Fibroblast of lung (primary cell): ENCODE measurements at regions not wholly inside any gene's neighbourhood (a gene's known extent, or its start where the extent isn't known, plus 50 kb on each side); places are given as distances from the start of the nearest gene placed in this dataset.

Source experiments
- CTCF ChIP-seq, 2 donors: IDR thresholded peaks in 1 of 2; conservative IDR thresholded peaks in 1 of 2; 1 replicate in 1 of 2; 2 replicates in 1 of 2; pipeline ENCODE4 v1.5.1; 2011 to 2012; ENCODE audit warnings: low read length in 2 of 2, control low read depth in 1 of 2, inconsistent platforms in 1 of 2, low read depth in 1 of 2, mild to moderate bottlenecking in 1 of 2
- EZH2 ChIP-seq: IDR thresholded peaks from 2 replicates; pipeline ENCODE4 v1.5.1; 2012; ENCODE audit warnings: low read length, control low read depth, mild to moderate bottlenecking; ENCODE audit errors: missing control alignments

- TF ChIP-seq CTCF (conservative IDR thresholded peaks at IDR 0.05 in 1 of 2, IDR thresholded peaks at IDR 0.05 in 1 of 2; ENCODE audit: low read depth in 1 of 2, low read length in 2 of 2): no peak
- no peak for TF ChIP-seq EZH2
These were observed 519.3 kb downstream of the NOVA1 start for GRCh38 chr14:26078561-26078960.
